Mucosa of descending colon (tissue), 3 donors: ENCODE measurements at regions not wholly inside any gene's neighbourhood (a gene's known extent, or its start where the extent isn't known, plus 50 kb on each side); places are given as distances from the start of the nearest gene placed in this dataset.
"Not testable (repeated sequence)": the region's sequence is repeated elsewhere in the genome, so short reads cannot be mapped to it uniquely, and the experiment has no call there.

Experiments
- ATAC-seq: fragments of 200-7000 bp; cut with Tn5 transposase; one replicate; pipeline ENCODE4 v1.9.1; 2020; ENCODE audit warnings: mild to moderate bottlenecking, moderate library complexity
- DNase-seq, 3 donors: peaks; one replicate each; pipeline ENCODE4 v3.0.0-alpha.2; 2020
- H3K36me3 ChIP-seq: fragments of 200-600 bp; one replicate; pipeline ENCODE4 v1.8.0; 2021; ENCODE audit warnings: low read depth, mild to moderate bottlenecking
- H3K4me1 ChIP-seq: fragments of 200-600 bp; one replicate; pipeline ENCODE4 v1.8.0; 2021; ENCODE audit warnings: low read depth, mild to moderate bottlenecking
- H3K4me3 ChIP-seq: fragments of 200-600 bp; one replicate; pipeline ENCODE4 v1.8.0; 2021; ENCODE audit warnings: mild to moderate bottlenecking
- H3K9me3 ChIP-seq: fragments of 200-600 bp; one replicate; pipeline ENCODE4 v1.8.0; 2021; ENCODE audit warnings: mild to moderate bottlenecking
- CTCF ChIP-seq: fragments of 200-600 bp; IDR thresholded peaks from one replicate; pipeline ENCODE4 v1.8.0; 2022; ENCODE audit warnings: antibody characterized with exemption, mild to moderate bottlenecking
- intact Hi-C, 2 donors: fragments of 100-400 bp; cut with DNase I in 1 of 2; cut with micrococcal nuclease in 1 of 2; formaldehyde crosslinking; loops; one replicate each; pipeline versions ENCODE4 v1.11.0 to v1.11.1; 2022; cut with DNase I, micrococcal nuclease
- donor health status: DM: no; HTN: no; CAD: no; lungs with moderate emphysema.
- donor health status: DM: no; HTN: no; CAD: no.
- donor health status: DM: no; HTN: yes; CAD: no.

- H3K36me3 ChIP-seq: no peaks in the 10 kb centered on the region
- H3K9me3 ChIP-seq: no peaks in the 10 kb centered on the region
- no peak for DNase-seq
- no peaks in the 10 kb centered on the region for H3K4me1 ChIP-seq
- no peak for TF ChIP-seq CTCF
- no peak overlapping the region for H3K4me3 ChIP-seq
- intact Hi-C loops: no loop called here
- no peak for ATAC-seq
Measured at GRCh38 chr13:44833626-44834025, 155.6 kb downstream of the NUFIP1 start.

GRCh38 chr13:44833139-44833538, 156.1 kb downstream of the NUFIP1 start:
- ATAC-seq (no peak), DNase-seq (no peak)
- TF ChIP-seq CTCF: no peak
- no peaks in the 10 kb centered on the region for H3K4me1 ChIP-seq
- H3K36me3 ChIP-seq: no peaks in the 10 kb centered on the region
- intact Hi-C loops: no loop called here
- H3K9me3 ChIP-seq: no peaks in the 10 kb centered on the region
- no peak overlapping the region for H3K4me3 ChIP-seq

GRCh38 chr13:44826591-44827350, 162.5 kb downstream of the NUFIP1 start:
- TF ChIP-seq CTCF: no peak

GRCh38 chr13:44825953-44826352, 163.3 kb downstream of the NUFIP1 start:
- DNase-seq: no peak
- Histone ChIP-seq H3K4me1 (no peaks in the 10 kb centered on the region), H3K4me3 (no peak overlapping the region), H3K36me3 (no peaks in the 10 kb centered on the region), H3K9me3 (no peaks in the 10 kb centered on the region)
- no peak for ATAC-seq
- no peak for TF ChIP-seq CTCF
- intact Hi-C loops: no loop called here

More at GRCh38 chr13:44826591-44827350, 162.5 kb downstream of the NUFIP1 start:
- Histone ChIP-seq H3K9me3 (no peaks in the 10 kb centered on the region), H3K36me3 (no peaks in the 10 kb centered on the region), H3K4me3 (no peak overlapping the region), H3K4me1 (no peaks in the 10 kb centered on the region)
- DNase-seq (no peak), ATAC-seq (no peak)
- intact Hi-C loops: no loop called here

- H3K4me1 ChIP-seq, DNase-seq, H3K9me3 ChIP-seq, intact Hi-C loops, H3K36me3 ChIP-seq, ATAC-seq, H3K4me3 ChIP-seq: not testable (repeated sequence)
Measured at GRCh38 chr13:44823555-44823954, 165.7 kb downstream of the NUFIP1 start.

- Histone ChIP-seq H3K4me1 (no peaks in the 10 kb centered on the region), H3K36me3 (no peaks in the 10 kb centered on the region), H3K9me3 (no peaks in the 10 kb centered on the region), H3K4me3 (no peak overlapping the region)
- no peak for ATAC-seq
- DNase-seq: no peak
- intact Hi-C loops: no loop called here
- no peak for TF ChIP-seq CTCF
Measured at GRCh38 chr13:44822291-44822690, 167.0 kb downstream of the NUFIP1 start.
